Progenitor cell of endocrine pancreas (in vitro differentiated cells): ENCODE measurements at regions not wholly inside any gene's neighbourhood (a gene's known extent, or its start where the extent isn't known, plus 50 kb on each side); places are given as distances from the start of the nearest gene placed in this dataset.

Experiments used
- DNase-seq: peaks from one replicate; pipeline ENCODE4 v3.0.0; 2021; ENCODE audit warnings: low spot score; ENCODE audit not compliant: unreplicated experiment
- H3K27ac Mint-ChIP-seq: 2 replicates; pipeline ENCODE4 v1.8.0; 2021; ENCODE audit warnings: mild to moderate bottlenecking, moderate library complexity, mixed read lengths
- H3K27me3 Mint-ChIP-seq: 2 replicates; pipeline ENCODE4 v1.8.0; 2021; ENCODE audit warnings: mixed read lengths
- H3K36me3 Mint-ChIP-seq: 2 replicates; pipeline ENCODE4 v1.8.0; 2022; ENCODE audit warnings: mixed read lengths; ENCODE audit not compliant: insufficient read depth
- H3K4me1 Mint-ChIP-seq: 2 replicates; pipeline ENCODE4 v1.8.0; 2021; ENCODE audit warnings: low read depth, mixed read lengths
- H3K4me3 Mint-ChIP-seq: 2 replicates; pipeline ENCODE4 v1.8.0; 2021; ENCODE audit warnings: low read depth, mild to moderate bottlenecking, moderate library complexity, mixed read lengths
- H3K9me3 Mint-ChIP-seq: 2 replicates; pipeline ENCODE4 v1.8.0; 2021; ENCODE audit warnings: low read depth, mixed read lengths
- CTCF ChIP-seq: fragments of 200-600 bp; sonication (generic); IDR thresholded peaks from one replicate; pipeline ENCODE4 v1.5.0; 2021; ENCODE audit warnings: antibody characterized with exemption, mild to moderate bottlenecking; ENCODE audit not compliant: unreplicated experiment

- Mint-ChIP-seq H3K27me3 (peaks cover 62% of the 10 kb centered on the region), H3K36me3 (no peaks in the 10 kb centered on the region), H3K27ac (no peak overlapping the region), H3K9me3 (no peaks in the 10 kb centered on the region), H3K4me1 (peaks cover 6% of the 10 kb centered on the region), H3K4me3 (no peak overlapping the region)
- no peak for DNase-seq
- TF ChIP-seq CTCF, result no peak
Measured at GRCh38 chr22:48496987-48497650, 1330.6 kb downstream of the BRD1 start.

DNA sequence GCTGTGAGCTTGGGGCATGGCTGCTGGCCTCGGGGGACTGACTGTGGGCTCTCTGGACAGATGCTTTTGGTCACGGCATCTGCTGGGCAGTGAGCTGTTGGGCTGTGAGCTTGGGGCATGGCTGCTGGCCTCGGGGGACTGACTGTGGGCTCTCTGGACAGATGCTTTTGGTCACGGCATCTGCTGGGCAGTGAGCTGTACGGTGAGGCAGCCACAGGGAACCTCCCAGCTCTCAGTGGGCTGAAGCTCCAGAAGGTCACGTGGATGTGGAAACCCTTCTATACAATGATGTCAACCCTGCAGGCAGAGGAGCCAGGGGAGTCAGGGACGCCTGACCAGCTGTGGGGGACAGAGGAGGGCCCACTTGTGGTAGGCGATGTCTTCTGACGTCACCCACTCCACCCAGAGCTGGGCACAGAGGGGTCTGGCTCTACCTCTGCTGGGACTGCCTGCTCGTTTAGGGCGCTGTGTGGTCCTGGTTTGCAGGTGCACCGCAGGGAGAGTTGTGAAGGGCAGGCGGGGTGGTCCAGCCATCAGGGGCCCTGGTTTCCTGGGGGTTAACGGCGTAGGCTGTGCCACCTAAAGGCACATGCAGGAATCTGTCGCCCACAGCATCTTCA lies 1331.3 kb downstream of the BRD1 start:
- Mint-ChIP-seq H3K27ac (no peak overlapping the region), H3K4me3 (no peak overlapping the region), H3K4me1 (peaks cover 6% of the 10 kb centered on the region), H3K36me3 (no peaks in the 10 kb centered on the region), H3K27me3 (peaks cover 68% of the 10 kb centered on the region), H3K9me3 (no peaks in the 10 kb centered on the region)
- TF ChIP-seq CTCF, result no peak
- no peak for DNase-seq

GRCh38 chr22:48495751-48496080 lies 1332.0 kb downstream of the BRD1 start:
- no peak for TF ChIP-seq CTCF
- H3K9me3 Mint-ChIP-seq, result no peaks in the 10 kb centered on the region
- no peaks in the 10 kb centered on the region for H3K36me3 Mint-ChIP-seq
- H3K4me3 Mint-ChIP-seq, result no peak overlapping the region
- H3K27me3 Mint-ChIP-seq, result peaks cover 74% of the 10 kb centered on the region
- no peak for DNase-seq
- no peak overlapping the region for H3K27ac Mint-ChIP-seq
- H3K4me1 Mint-ChIP-seq, result peaks cover 8% of the 10 kb centered on the region

DNA sequence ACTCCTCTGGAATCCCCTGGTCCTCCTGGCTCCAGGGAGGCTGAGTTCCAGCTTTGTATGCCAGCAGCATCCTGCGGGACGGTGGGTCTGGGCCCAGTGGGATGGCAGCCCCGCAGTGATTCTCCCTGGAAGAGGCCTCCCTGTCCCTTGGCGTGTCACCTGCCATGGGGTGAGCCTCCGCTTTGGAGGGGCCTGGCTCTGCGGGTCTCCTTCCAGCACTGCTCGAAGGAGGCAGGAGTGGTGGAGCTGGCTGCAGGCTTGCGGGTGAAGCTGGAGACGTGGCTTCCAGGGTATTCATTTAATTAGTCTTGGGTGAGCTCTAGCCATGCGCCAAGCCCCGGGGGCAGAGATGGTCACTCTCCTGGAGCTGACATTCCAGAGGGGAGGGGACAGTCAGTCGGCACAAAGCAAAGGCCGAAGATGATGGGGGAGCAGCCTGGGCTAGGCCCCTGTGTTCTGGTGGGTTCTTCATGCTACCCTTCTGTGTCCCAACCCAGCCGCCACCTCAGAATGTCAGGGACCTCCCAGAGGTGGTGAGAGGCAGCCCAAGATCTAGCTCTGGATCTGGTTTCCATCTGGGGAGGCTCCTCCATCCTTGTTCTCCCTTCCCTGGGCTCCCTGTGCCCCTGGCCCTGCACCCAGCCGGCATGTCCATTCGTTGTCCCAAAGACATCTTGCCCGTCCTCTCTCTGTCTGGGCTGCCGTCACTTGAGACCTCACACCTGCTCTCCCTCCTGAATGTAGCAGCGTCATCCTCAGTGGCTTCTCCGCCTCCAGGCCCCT lies 1332.5 kb downstream of the BRD1 start:
- no peak for TF ChIP-seq CTCF
- H3K27ac Mint-ChIP-seq, result no peak overlapping the region
- H3K27me3 Mint-ChIP-seq, result peaks cover 74% of the 10 kb centered on the region
- no peak overlapping the region for H3K4me3 Mint-ChIP-seq
- peaks cover 5% of the 10 kb centered on the region for H3K4me1 Mint-ChIP-seq
- no peaks in the 10 kb centered on the region for H3K36me3 Mint-ChIP-seq
- no peaks in the 10 kb centered on the region for H3K9me3 Mint-ChIP-seq
- DNase-seq, result no peak

- peaks cover 68% of the 10 kb centered on the region for H3K27me3 Mint-ChIP-seq
- no peak overlapping the region for H3K27ac Mint-ChIP-seq
- DNase-seq, result no peak
- TF ChIP-seq CTCF, result no peak
- H3K4me3 Mint-ChIP-seq, result no peak overlapping the region
- H3K4me1 Mint-ChIP-seq, result peaks cover 3% of the 10 kb centered on the region
- no peaks in the 10 kb centered on the region for H3K9me3 Mint-ChIP-seq
- no peaks in the 10 kb centered on the region for H3K36me3 Mint-ChIP-seq
Measured at GRCh38 chr22:48494256-48494967, 1333.3 kb downstream of the BRD1 start.
